ENCODE measurements at regions not wholly inside any gene's neighbourhood (a gene's known extent, or its start where the extent isn't known, plus 50 kb on each side); places are given as distances from the start of the nearest gene placed in this dataset.

GRCh38 chr3:134082582-134082981 lies 52.9 kb upstream of the SLCO2A1 start:
- DNase-seq (no peak), ATAC-seq (ENCODE audit: low read depth) (no peak)
- H2AK5ac ChIP-seq (ENCODE audit: low read depth, low read length) = no peak overlapping the region; the same call in 1 of the 2 replicates
- dilution Hi-C loops (cut with HindIII; ENCODE audit: low sequenced_read_pairs, unreplicated experiment) = no loop called here
- BruUV-seq (replicated peaks) = no TSS peak
- no peak overlapping the region for H4K5ac ChIP-seq (ENCODE audit: low read depth, low read length)
- no peaks in the 10 kb centered on the region for H4K20me1 ChIP-seq (ENCODE audit: insufficient read depth, low read length)
- H2BK20ac ChIP-seq (ENCODE audit: low read depth, low read length) = no peak overlapping the region
- H3K56ac ChIP-seq (ENCODE audit: extremely low read depth, insufficient read depth, low read length) = no peak overlapping the region
- H3K4ac ChIP-seq (ENCODE audit: low read depth, low read length) = no peak overlapping the region
- peaks cover 5% of the 10 kb centered on the region for H3K4me1 ChIP-seq (ENCODE audit: control insufficient read depth, insufficient read depth, low read length)
- H2BK120ac ChIP-seq (ENCODE audit: low read depth, low read length) = no peak overlapping the region
- no peak overlapping the region for H4K91ac ChIP-seq (ENCODE audit: insufficient read depth, low read depth, low read length)
- no peaks in the 10 kb centered on the region for H3K36me3 ChIP-seq (ENCODE audit: control insufficient read depth, insufficient read depth, low read length)
- intact Hi-C loops (cut with micrococcal nuclease) = no loop called here
- peaks cover 6% of the 10 kb centered on the region for H3K9me3 ChIP-seq (ENCODE audit: control insufficient read depth, insufficient read depth, low read length)
- H3K27ac ChIP-seq (ENCODE audit: insufficient read depth, low read length) = no peak overlapping the region
- no peak overlapping the region for H2AK9ac ChIP-seq (replicated peaks; ENCODE audit: low read depth, low read length, poor library complexity)
- H4K8ac ChIP-seq (ENCODE audit: low read depth in 2 of 2, low read length in 2 of 2) = no peak overlapping the region
- no peak overlapping the region for H3K4me3 ChIP-seq (ENCODE audit: insufficient read depth, low read depth, low read length)
- no peak overlapping the region for H3K9ac ChIP-seq (ENCODE audit: low read depth, low read length)
- ChIA-PET CTCF (no interaction called here), POLR2A (ENCODE audit: unreplicated experiment) (interaction anchor here (0.5 kb wide), 1 partner anchor 297 kb away, joined by 3 read pairs; no protein-coding TSS in a partner anchor)
- H3K18ac ChIP-seq (ENCODE audit: low read depth, low read length) = no peak overlapping the region
- H3K4me2 ChIP-seq (ENCODE audit: low read depth, low read length) = no peak overlapping the region
- H2AFZ ChIP-seq (replicated peaks; ENCODE audit: low read length, poor library complexity) = no peak overlapping the region
- in situ Hi-C loops (cut with MboI; ENCODE audit: low sequenced_read_pairs) = no loop called here
- peaks cover 8% of the 10 kb centered on the region for H3K9me1 ChIP-seq (ENCODE audit: insufficient read depth, low read length)
- no peak overlapping the region for H2BK5ac ChIP-seq (ENCODE audit: low read depth, low read length, poor library complexity, severe bottlenecking)
- TF ChIP-seq RCOR1 (IDR thresholded peaks at IDR 0.05; ENCODE audit: insufficient replicate concordance, low read length) (no peak), CHD1 (IDR thresholded peaks at IDR 0.05; ENCODE audit: low read depth, low read length) (no peak), NFE2L2 (IDR thresholded peaks at IDR 0.05; ENCODE audit: low read depth, low read length) (no peak)
- no peak overlapping the region for H3K14ac ChIP-seq (replicated peaks; ENCODE audit: low read depth, low read length)
- WGBS, 2 experiments (ENCODE audit: extremely low coverage in 2 of 2, insufficient read length in 1 of 2) = no CpG with 5 or more reads among the region's 2 CpGs
- no peak overlapping the region for H3K23ac ChIP-seq (ENCODE audit: low read depth, low read length)
- H3K79me1 ChIP-seq (ENCODE audit: low read depth in 1 of 2, low read length in 2 of 2) = no peaks in the 10 kb centered on the region
- no peaks in the 10 kb centered on the region for H3K27me3 ChIP-seq (ENCODE audit: control insufficient read depth, insufficient read depth, low read length)
- H2BK15ac ChIP-seq (ENCODE audit: low read depth, low read length) = no peak overlapping the region

Data from IMR-90 (cell line).